K562 (cell line): ENCODE measurements at regions not wholly inside any gene's neighbourhood (a gene's known extent, or its start where the extent isn't known, plus 50 kb on each side); places are given as distances from the start of the nearest gene placed in this dataset.

Source experiments
- ATAC-seq: fragments of 200-7000 bp; cut with Tn5 transposase; 3 replicates; pipeline ENCODE4 v1.9.1; 2020; ENCODE audit warnings: moderate library complexity
- BruUV-seq: library from RNA; stranded (reverse); fragments of 400-500 nt; replicated peaks from 2 replicates; lab custom pipeline; 2021; lab: Mats Ljungman, UMichigan
- CTCF ChIA-PET: fragments of 300-600 bp; formaldehyde crosslinking; extraction: SDS; loops from one replicate; lab custom pipeline; 2021; ENCODE audit warnings: low intra/inter-chr PET ratio; lab: Yijun Ruan, JAX
- POLR2A ChIA-PET: fragments of 300-600, 350-650 bp; sonication (Branson Sonifier 250); formaldehyde crosslinking; extraction: SDS; loops from one replicate; lab custom pipeline; 2021; ENCODE audit warnings: antibody characterized with exemption, inconsistent platforms; lab: Yijun Ruan, JAX
- DNase-seq, 4 experiments: peaks; one replicate each; pipeline versions ENCODE4 v3.0.0 to v3.0.0-alpha.2; 2011 to 2018; ENCODE audit warnings: low spot score in 3 of 4, mixed read lengths in 3 of 4; ENCODE audit errors: extremely low read depth in 1 of 4
- FAIRE-seq: peaks from 2 replicates; lab custom pipeline; 2011; peaks lifted over from hg19 to GRCh38; lab: Jason Lieb, UNC
- H2AFZ ChIP-seq: 2 replicates; pipeline ENCODE4 v1.6.0; 2011; ENCODE audit warnings: low read depth, low read length, control low read depth, inconsistent platforms
- H3K27ac ChIP-seq: fragments of 200-600 bp; 3 replicates; pipeline ENCODE4 v1.8.0; 2011; ENCODE audit warnings: low read depth, mild to moderate bottlenecking, control low read depth, inconsistent platforms, low read length, moderate library complexity, mixed read lengths; ENCODE audit errors: extremely low read depth
- H3K27me3 ChIP-seq, 2 experiments: fragments of 300-600 bp in 1 of 2; 2 replicates in 1 of 2; 3 replicates in 1 of 2; pipeline versions ENCODE4 v1.6.0 to v1.8.0; 2011; ENCODE audit warnings: inconsistent platforms in 2 of 2, low read length in 2 of 2, mild to moderate bottlenecking in 1 of 2, mixed read lengths in 1 of 2, moderate library complexity in 1 of 2; ENCODE audit not compliant: control insufficient read depth in 2 of 2, insufficient read depth in 2 of 2
- H3K36me3 ChIP-seq: fragments of 300-600 bp; 3 replicates; pipeline ENCODE4 v1.8.0; 2011; ENCODE audit warnings: mild to moderate bottlenecking, low read length, inconsistent platforms; ENCODE audit not compliant: control insufficient read depth, insufficient read depth
- H3K4me1 ChIP-seq, 2 experiments: fragments of 200-600 bp in 1 of 2; replicated peaks in 1 of 2; 2 replicates in 1 of 2; 3 replicates in 1 of 2; pipeline versions ENCODE4 v1.5.1 to v1.8.0; 2011; ENCODE audit warnings: inconsistent platforms in 2 of 2, low read length in 2 of 2, mild to moderate bottlenecking in 1 of 2, mixed read lengths in 1 of 2, moderate library complexity in 1 of 2; ENCODE audit not compliant: control insufficient read depth in 2 of 2, insufficient read depth in 2 of 2
- H3K4me2 ChIP-seq: 2 replicates; pipeline ENCODE4 v1.6.1; 2011; ENCODE audit warnings: low read length, control low read depth, inconsistent platforms, mixed read lengths; ENCODE audit not compliant: insufficient read depth
- H3K4me3 ChIP-seq: fragments of 200-600 bp; sonication (generic), shearing (Covaris generic); 2 replicates; pipeline ENCODE4 v1.5.1; 2016; ENCODE audit warnings: control low read depth, inconsistent platforms
- H3K79me2 ChIP-seq: fragments of 200-600 bp; 3 replicates; pipeline ENCODE4 v1.8.0; 2011; ENCODE audit warnings: low read length, inconsistent platforms; ENCODE audit not compliant: control insufficient read depth, insufficient read depth
- H3K9ac ChIP-seq, 2 experiments: 2 replicates each; pipeline versions ENCODE4 v1.6.0 to v1.6.1; 2011; ENCODE audit warnings: low read depth in 2 of 2, low read length in 2 of 2, control low read depth in 1 of 2, inconsistent platforms in 1 of 2, mild to moderate bottlenecking in 1 of 2, mixed read lengths in 1 of 2; ENCODE audit not compliant: insufficient read depth in 1 of 2
- H3K9me1 ChIP-seq: one replicate; pipeline ENCODE4 v1.6.0; 2011; ENCODE audit warnings: inconsistent platforms, mild to moderate bottlenecking, low read length, moderate library complexity; ENCODE audit not compliant: control insufficient read depth, insufficient read depth
- H3K9me3 ChIP-seq: replicated peaks from 2 replicates; pipeline ENCODE4 v1.5.1; 2011; ENCODE audit warnings: low read depth, low read length, inconsistent platforms; ENCODE audit not compliant: control insufficient read depth, insufficient read depth
- H4K20me1 ChIP-seq: replicated peaks from 2 replicates; pipeline ENCODE4 v1.6.1; 2011; ENCODE audit warnings: low read length, inconsistent platforms, mixed read lengths; ENCODE audit not compliant: control insufficient read depth, insufficient read depth
- BMI1 ChIP-seq: fragments of 150-350 bp; IDR thresholded peaks from 2 replicates; pipeline ENCODE4 v1.6.1; 2014; ENCODE audit warnings: low read length
- BRF1 ChIP-seq: IDR thresholded peaks from 3 replicates; pipeline ENCODE4 v1.6.1; 2011; ENCODE audit warnings: borderline replicate concordance, mild to moderate bottlenecking; ENCODE audit not compliant: insufficient read length; ENCODE audit errors: extremely low read depth
- KLF16 ChIP-seq: IDR thresholded peaks from 2 replicates; pipeline ENCODE4 v1.6.1; 2016; ENCODE audit warnings: antibody characterized with exemption
- MTF1 ChIP-seq: fragments of 250-450 bp; sonication (Bioruptor Pico); IDR thresholded peaks from 2 replicates; pipeline ENCODE4 v1.9.0; 2021; ENCODE audit warnings: moderate library complexity, mild to moderate bottlenecking, inconsistent platforms, borderline replicate concordance
- PRMT5 ChIP-seq: sonication (generic); formaldehyde crosslinking; IDR thresholded peaks from 2 replicates; pipeline ENCODE4 v1.5.0; 2020; ENCODE audit warnings: missing genetic modification reagents
- TSC22D4 ChIP-seq: fragments of 450-650 bp; IDR thresholded peaks from 2 replicates; pipeline ENCODE4 v1.6.1; 2016; ENCODE audit warnings: missing genetic modification characterization, missing biosample characterization, control low read depth
- YY1 ChIP-seq, 3 experiments: IDR thresholded peaks; 2 replicates each; pipeline ENCODE4 v1.6.1; 2011; ENCODE audit warnings: low read length in 2 of 3, mild to moderate bottlenecking in 2 of 3, moderate library complexity in 2 of 3, borderline replicate concordance in 1 of 3, control low read depth in 1 of 3, low read depth in 1 of 3; ENCODE audit not compliant: insufficient read depth in 3 of 3, insufficient replicate concordance in 2 of 3, control insufficient read depth in 1 of 3, insufficient read length in 1 of 3; ENCODE audit errors: extremely low read depth in 1 of 3
- ZNF431 ChIP-seq: sonication (generic); formaldehyde crosslinking; IDR thresholded peaks from 2 replicates; pipeline ENCODE4 v1.8.0; 2022; ENCODE audit warnings: mild to moderate bottlenecking, missing genetic modification reagents
- ZNF445 ChIP-seq: fragments of 250-450 bp; sonication (Bioruptor Pico); IDR thresholded peaks from 2 replicates; pipeline ENCODE4 v1.4.0; 2020; ENCODE audit warnings: low read depth, mild to moderate bottlenecking, moderate library complexity
- WGBS: fragments of 100-300 bp; shearing (Covaris generic); methylation state at CpG from one replicate; pipeline ENCODE4 v1.1.6; 2016; ENCODE audit warnings: low coverage, mixed read lengths; ENCODE audit not compliant: insufficient coverage; ENCODE audit errors: missing lambda C conversion rate; 5-methylcytosine and 5-hydroxymethylcytosine counted together
- in situ Hi-C: fragments of 300-500 bp; cut with MboI; formaldehyde crosslinking; loops from 4 replicates; pipeline ENCODE4 v1.15.0; 2018; ENCODE audit warnings: inconsistent platforms, mixed read lengths
- intact Hi-C: fragments of 100-400 bp; cut with micrococcal nuclease; formaldehyde crosslinking; loops from 2 replicates; pipeline ENCODE4 v1.14.2; 2022
- TF ChIP-seq, protein P1 (sequence below): fragments of 450-650 bp; conservative IDR thresholded peaks from 2 replicates; pipeline ENCODE4 v1.6.1; 2016; ENCODE audit warnings: missing genetic modification characterization, low read depth, mild to moderate bottlenecking, missing compliant biosample characterization, moderate library complexity
- TF ChIP-seq, protein P2 (sequence below), 2 experiments: fragments of 450-650 bp in 1 of 2; sonication (generic) in 1 of 2; formaldehyde crosslinking in 1 of 2; IDR thresholded peaks; 2 replicates each; pipeline versions ENCODE4 v1.7.1 to v1.9.0; 2016 to 2022; ENCODE audit warnings: inconsistent platforms in 1 of 2, mild to moderate bottlenecking in 1 of 2, missing genetic modification reagents in 1 of 2

DNA sequence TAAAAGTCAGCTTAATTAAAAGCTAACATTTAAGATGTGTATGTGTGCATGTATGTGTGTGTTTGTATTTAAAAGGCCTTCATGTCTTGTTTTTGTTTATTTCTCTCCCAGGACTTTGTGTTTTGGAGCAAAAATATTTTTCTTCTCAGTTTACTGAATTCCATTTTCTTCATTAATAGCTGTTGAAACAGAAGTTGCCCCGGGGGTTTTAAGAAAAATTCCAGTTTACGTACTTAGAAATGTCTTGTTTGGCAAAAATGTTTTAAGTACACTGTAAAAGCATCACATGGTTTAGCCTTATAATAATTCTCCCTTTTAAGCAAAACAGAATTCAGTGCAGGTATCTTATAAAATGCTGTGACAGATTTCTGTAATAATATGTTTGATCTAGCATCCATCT, 1233.0 kb upstream of the NRXN1 start:
- intact Hi-C loops (no loop called here), in situ Hi-C loops (no loop called here)
- H3K9me1 ChIP-seq, result no peaks in the 10 kb centered on the region
- H3K4me2 ChIP-seq, result no peak overlapping the region
- WGBS, result 6% methylated on average over 2 of the region's 2 CpGs
- ChIA-PET POLR2A (no interaction called here), CTCF (no interaction called here)
- H3K27ac ChIP-seq, result no peak overlapping the region
- no peak overlapping the region for H3K4me3 ChIP-seq
- no TSS peak for BruUV-seq
- no peak for ATAC-seq
- DNase-seq, result no peak
- no peak for FAIRE-seq
- H2AFZ ChIP-seq, result no peak overlapping the region
- H3K4me1 ChIP-seq, result no peaks in the 10 kb centered on the region
- H3K9ac ChIP-seq, result no peak overlapping the region
- no peaks in the 10 kb centered on the region for H4K20me1 ChIP-seq
- no peaks in the 10 kb centered on the region for H3K79me2 ChIP-seq
- no peaks in the 10 kb centered on the region for H3K27me3 ChIP-seq
- H3K36me3 ChIP-seq, result no peaks in the 10 kb centered on the region
- H3K9me3 ChIP-seq, result no peaks in the 10 kb centered on the region
- no peak for TF ChIP-seq ZNF445
- TF ChIP-seq BRF1, result no peak
- TF ChIP-seq YY1 (IDR thresholded peaks at IDR 0.05; ENCODE audit: borderline replicate concordance in 1 of 3, control insufficient read depth in 1 of 3, extremely low read depth in 1 of 3, insufficient read depth in 3 of 3, insufficient read length in 1 of 3, insufficient replicate concordance in 2 of 3, low read depth in 1 of 3, low read length in 2 of 3), result no peak
- no peak for TF ChIP-seq KLF16
- TF ChIP-seq BMI1, result no peak
- no peak for TF ChIP-seq PRMT5 (CRISPR knock-in tag)
- no peak for TF ChIP-seq ZNF431 (CRISPR knock-in tag)
- TF ChIP-seq MTF1 (CRISPR knock-in tag), result no peak
- no peak for TF ChIP-seq TSC22D4 (tag)
- TF ChIP-seq, protein P1, sequence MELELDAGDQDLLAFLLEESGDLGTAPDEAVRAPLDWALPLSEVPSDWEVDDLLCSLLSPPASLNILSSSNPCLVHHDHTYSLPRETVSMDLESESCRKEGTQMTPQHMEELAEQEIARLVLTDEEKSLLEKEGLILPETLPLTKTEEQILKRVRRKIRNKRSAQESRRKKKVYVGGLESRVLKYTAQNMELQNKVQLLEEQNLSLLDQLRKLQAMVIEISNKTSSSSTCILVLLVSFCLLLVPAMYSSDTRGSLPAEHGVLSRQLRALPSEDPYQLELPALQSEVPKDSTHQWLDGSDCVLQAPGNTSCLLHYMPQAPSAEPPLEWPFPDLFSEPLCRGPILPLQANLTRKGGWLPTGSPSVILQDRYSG (tag), result no peak
- TF ChIP-seq, protein P2, sequence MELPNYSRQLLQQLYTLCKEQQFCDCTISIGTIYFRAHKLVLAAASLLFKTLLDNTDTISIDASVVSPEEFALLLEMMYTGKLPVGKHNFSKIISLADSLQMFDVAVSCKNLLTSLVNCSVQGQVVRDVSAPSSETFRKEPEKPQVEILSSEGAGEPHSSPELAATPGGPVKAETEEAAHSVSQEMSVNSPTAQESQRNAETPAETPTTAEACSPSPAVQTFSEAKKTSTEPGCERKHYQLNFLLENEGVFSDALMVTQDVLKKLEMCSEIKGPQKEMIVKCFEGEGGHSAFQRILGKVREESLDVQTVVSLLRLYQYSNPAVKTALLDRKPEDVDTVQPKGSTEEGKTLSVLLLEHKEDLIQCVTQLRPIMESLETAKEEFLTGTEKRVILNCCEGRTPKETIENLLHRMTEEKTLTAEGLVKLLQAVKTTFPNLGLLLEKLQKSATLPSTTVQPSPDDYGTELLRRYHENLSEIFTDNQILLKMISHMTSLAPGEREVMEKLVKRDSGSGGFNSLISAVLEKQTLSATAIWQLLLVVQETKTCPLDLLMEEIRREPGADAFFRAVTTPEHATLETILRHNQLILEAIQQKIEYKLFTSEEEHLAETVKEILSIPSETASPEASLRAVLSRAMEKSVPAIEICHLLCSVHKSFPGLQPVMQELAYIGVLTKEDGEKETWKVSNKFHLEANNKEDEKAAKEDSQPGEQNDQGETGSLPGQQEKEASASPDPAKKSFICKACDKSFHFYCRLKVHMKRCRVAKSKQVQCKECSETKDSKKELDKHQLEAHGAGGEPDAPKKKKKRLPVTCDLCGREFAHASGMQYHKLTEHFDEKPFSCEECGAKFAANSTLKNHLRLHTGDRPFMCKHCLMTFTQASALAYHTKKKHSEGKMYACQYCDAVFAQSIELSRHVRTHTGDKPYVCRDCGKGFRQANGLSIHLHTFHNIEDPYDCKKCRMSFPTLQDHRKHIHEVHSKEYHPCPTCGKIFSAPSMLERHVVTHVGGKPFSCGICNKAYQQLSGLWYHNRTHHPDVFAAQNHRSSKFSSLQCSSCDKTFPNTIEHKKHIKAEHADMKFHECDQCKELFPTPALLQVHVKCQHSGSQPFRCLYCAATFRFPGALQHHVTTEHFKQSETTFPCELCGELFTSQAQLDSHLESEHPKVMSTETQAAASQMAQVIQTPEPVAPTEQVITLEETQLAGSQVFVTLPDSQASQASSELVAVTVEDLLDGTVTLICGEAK (IDR thresholded peaks at IDR 0.05), result no peak
- TF ChIP-seq, protein P2 (CRISPR knock-in tag; IDR thresholded peaks at IDR 0.05), result no peak
